Right lobe of liver (tissue), 6 donors: ENCODE measurements at regions not wholly inside any gene's neighbourhood (a gene's known extent, or its start where the extent isn't known, plus 50 kb on each side); places are given as distances from the start of the nearest gene placed in this dataset.

Source experiments
- ATAC-seq, 4 donors: fragments of 200-7000 bp; cut with Tn5 transposase; one replicate each; pipeline ENCODE4 v1.9.1; 2020; ENCODE audit warnings: mild to moderate bottlenecking in 4 of 4, moderate library complexity in 4 of 4
- DNase-seq, 3 donors: peaks; one replicate each; pipeline ENCODE4 v3.0.0-alpha.2; 2020
- H3K27ac ChIP-seq, 3 donors: fragments of 200-600 bp; one replicate each; pipeline ENCODE4 v1.8.0; 2022
- H3K27me3 ChIP-seq, 2 donors: fragments of 200-600 bp; one replicate each; pipeline ENCODE4 v1.8.0; 2022
- H3K36me3 ChIP-seq, 4 donors: fragments of 200-600 bp; sonication (generic) in 1 of 4; one replicate each; pipeline versions ENCODE4 v1.5.1 to v1.8.0; 2017 to 2022; ENCODE audit warnings: control low read depth in 1 of 4
- H3K4me1 ChIP-seq, 4 donors: fragments of 200-600 bp; sonication (generic) in 1 of 4; one replicate each; pipeline versions ENCODE4 v1.5.1 to v1.8.0; 2017 to 2022; ENCODE audit warnings: control low read depth in 1 of 4
- H3K4me3 ChIP-seq, 3 donors: fragments of 200-600 bp; one replicate each; pipeline ENCODE4 v1.8.0; 2022
- H3K9me3 ChIP-seq, 4 donors: fragments of 200-600 bp; sonication (generic) in 1 of 4; one replicate each; pipeline versions ENCODE4 v1.5.1 to v1.8.0; 2017 to 2022; ENCODE audit warnings: control low read depth in 1 of 4
- POLR2A ChIP-seq: fragments of 450-650 bp; IDR thresholded peaks from one replicate; pipeline ENCODE4 v1.6.1; 2017; ENCODE audit warnings: antibody characterized with exemption, mild to moderate bottlenecking
- WGBS: methylation state at CpG from one replicate; pipeline ENCODE4 v1.1.6; 2018; ENCODE audit warnings: low coverage, low lambda C conversion rate; ENCODE audit not compliant: insufficient coverage; ENCODE audit errors: missing lambda C conversion rate; 5-methylcytosine and 5-hydroxymethylcytosine counted together
- intact Hi-C, 2 donors: fragments of 100-400 bp; cut with DNase I; formaldehyde crosslinking; loops; one replicate each; pipeline versions ENCODE4 v1.11.2 to v1.14.1; 2022
- TF ChIP-seq, protein P1 (sequence below), 4 donors: fragments of 200-600 bp in 3 of 4; fragments of 450-650 bp in 1 of 4; IDR thresholded peaks; one replicate each; pipeline versions ENCODE4 v1.5.1 to v1.8.0; 2016 to 2022; ENCODE audit warnings: antibody characterized with exemption in 4 of 4, mild to moderate bottlenecking in 2 of 4
- donor health status: DM: no; HTN: yes; CAD: no.
- donor health status: DM: no; HTN: no; CAD: no.
- donor health status: DM: no; HTN: no; CAD: no.
- donor health status: DM: no; HTN: yes; CAD: no.
- donor health status: DM: no; HTN: yes; CAD: no.

- TF ChIP-seq, protein P1, sequence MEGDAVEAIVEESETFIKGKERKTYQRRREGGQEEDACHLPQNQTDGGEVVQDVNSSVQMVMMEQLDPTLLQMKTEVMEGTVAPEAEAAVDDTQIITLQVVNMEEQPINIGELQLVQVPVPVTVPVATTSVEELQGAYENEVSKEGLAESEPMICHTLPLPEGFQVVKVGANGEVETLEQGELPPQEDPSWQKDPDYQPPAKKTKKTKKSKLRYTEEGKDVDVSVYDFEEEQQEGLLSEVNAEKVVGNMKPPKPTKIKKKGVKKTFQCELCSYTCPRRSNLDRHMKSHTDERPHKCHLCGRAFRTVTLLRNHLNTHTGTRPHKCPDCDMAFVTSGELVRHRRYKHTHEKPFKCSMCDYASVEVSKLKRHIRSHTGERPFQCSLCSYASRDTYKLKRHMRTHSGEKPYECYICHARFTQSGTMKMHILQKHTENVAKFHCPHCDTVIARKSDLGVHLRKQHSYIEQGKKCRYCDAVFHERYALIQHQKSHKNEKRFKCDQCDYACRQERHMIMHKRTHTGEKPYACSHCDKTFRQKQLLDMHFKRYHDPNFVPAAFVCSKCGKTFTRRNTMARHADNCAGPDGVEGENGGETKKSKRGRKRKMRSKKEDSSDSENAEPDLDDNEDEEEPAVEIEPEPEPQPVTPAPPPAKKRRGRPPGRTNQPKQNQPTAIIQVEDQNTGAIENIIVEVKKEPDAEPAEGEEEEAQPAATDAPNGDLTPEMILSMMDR (IDR thresholded peaks at IDR 0.05): no peak
- TF ChIP-seq POLR2A: no peak
- no peak overlapping the region for H3K27ac ChIP-seq
- no peaks in the 10 kb centered on the region for H3K9me3 ChIP-seq
- no peak for DNase-seq
- no peaks in the 10 kb centered on the region for H3K4me1 ChIP-seq
- H3K36me3 ChIP-seq: no peaks in the 10 kb centered on the region
- H3K4me3 ChIP-seq: no peak overlapping the region
- H3K27me3 ChIP-seq: no peaks in the 10 kb centered on the region
- intact Hi-C loops: no loop called here
- peak; percentile 31 to 58 (median 46) for ATAC-seq
- 50% methylated on average over 5 of the region's 5 CpGs for WGBS
Measured at GRCh38 chr4:163622379-163623035, 128.0 kb downstream of the TMA16 start.

- ATAC-seq (no peak), DNase-seq (no peak)
- H3K36me3 ChIP-seq: no peaks in the 10 kb centered on the region
- H3K9me3 ChIP-seq: no peaks in the 10 kb centered on the region
- no peaks in the 10 kb centered on the region for H3K27me3 ChIP-seq
- no peak overlapping the region for H3K4me3 ChIP-seq
- H3K4me1 ChIP-seq: no peaks in the 10 kb centered on the region
- intact Hi-C loops: no loop called here
- 46% methylated on average over 4 of the region's 4 CpGs for WGBS
- no peak overlapping the region for H3K27ac ChIP-seq
- TF ChIP-seq, protein P1 (IDR thresholded peaks at IDR 0.05): no peak
- no peak for TF ChIP-seq POLR2A
Measured at GRCh38 chr4:163623787-163624186, 129.3 kb downstream of the TMA16 start.

DNA sequence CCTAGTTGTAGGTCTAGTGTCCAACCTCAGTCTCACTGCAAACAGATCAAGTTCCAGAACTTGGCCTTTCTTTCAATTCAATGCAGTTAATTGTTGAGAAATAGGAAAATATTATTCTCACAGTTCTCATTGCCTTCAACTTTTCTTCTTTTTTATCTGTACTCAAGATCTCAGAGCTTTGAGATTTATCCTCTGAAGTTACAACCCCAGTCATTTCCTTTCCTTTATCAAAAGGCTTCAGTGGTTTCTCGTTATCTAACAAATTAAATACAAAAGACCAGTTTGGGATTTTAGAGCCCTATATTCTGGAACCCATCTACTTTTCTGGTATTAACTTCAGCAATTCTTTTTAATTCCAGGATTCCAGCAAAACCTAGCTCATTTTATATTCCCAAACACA is 130.2 kb downstream of the TMA16 start:
- ATAC-seq (no peak), DNase-seq (no peak)
- no peaks in the 10 kb centered on the region for H3K27me3 ChIP-seq
- 23% methylated on average over 1 of the region's 1 CpG for WGBS
- no peaks in the 10 kb centered on the region for H3K36me3 ChIP-seq
- H3K9me3 ChIP-seq: no peaks in the 10 kb centered on the region
- intact Hi-C loops: no loop called here
- H3K4me1 ChIP-seq: no peaks in the 10 kb centered on the region
- no peak overlapping the region for H3K4me3 ChIP-seq
- H3K27ac ChIP-seq: no peak overlapping the region
- TF ChIP-seq, protein P1 (IDR thresholded peaks at IDR 0.05): no peak
- TF ChIP-seq POLR2A: no peak

GRCh38 chr4:163631288-163631687 is 136.8 kb downstream of the TMA16 start:
- Histone ChIP-seq H3K36me3 (no peaks in the 10 kb centered on the region), H3K27ac (no peak overlapping the region), H3K4me3 (no peak overlapping the region), H3K9me3 (no peaks in the 10 kb centered on the region), H3K27me3 (no peaks in the 10 kb centered on the region), H3K4me1 (no peaks in the 10 kb centered on the region)
- WGBS: 59% methylated on average over 6 of the region's 6 CpGs
- DNase-seq (no peak), ATAC-seq (no peak)
- TF ChIP-seq, protein P1 (IDR thresholded peaks at IDR 0.05): no peak
- intact Hi-C loops: no loop called here

DNA sequence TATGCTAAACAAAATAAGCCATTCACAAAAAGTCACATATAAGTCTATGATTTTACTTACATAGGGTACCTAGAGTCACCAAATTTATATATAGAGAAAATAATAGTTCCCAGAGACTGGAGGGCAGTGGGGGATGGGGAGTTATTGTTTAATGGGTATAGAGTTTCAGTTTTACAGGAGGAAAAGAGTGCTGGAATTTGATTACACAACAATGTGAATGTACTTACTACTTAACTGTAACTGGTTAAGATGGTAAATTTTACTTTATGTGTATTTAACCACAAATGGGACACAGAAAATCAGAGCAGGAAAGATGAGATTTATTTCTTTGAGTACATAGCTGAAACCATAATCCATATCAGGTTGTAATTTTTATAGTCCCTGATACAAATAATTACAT is 144.4 kb downstream of the TMA16 start:
- no peak for ATAC-seq
- intact Hi-C loops: no loop called here
- TF ChIP-seq POLR2A: no peak
- TF ChIP-seq, protein P1 (IDR thresholded peaks at IDR 0.05): no peak
- no peaks in the 10 kb centered on the region for H3K27me3 ChIP-seq
- H3K9me3 ChIP-seq: no peaks in the 10 kb centered on the region
- no peaks in the 10 kb centered on the region for H3K4me1 ChIP-seq
- DNase-seq: no peak
- H3K36me3 ChIP-seq: no peaks in the 10 kb centered on the region
- no peak overlapping the region for H3K4me3 ChIP-seq
- H3K27ac ChIP-seq: no peak overlapping the region
